Uterus (tissue), 2 donors: ENCODE measurements at regions not wholly inside any gene's neighbourhood (a gene's known extent, or its start where the extent isn't known, plus 50 kb on each side); places are given as distances from the start of the nearest gene placed in this dataset.

Experiments used
- POLR2A ChIP-seq, 2 donors: fragments of 450-650 bp; IDR thresholded peaks; one replicate each; pipeline ENCODE4 v1.6.1; 2016; ENCODE audit warnings: antibody characterized with exemption in 2 of 2, mild to moderate bottlenecking in 1 of 2, moderate library complexity in 1 of 2
- TF ChIP-seq, protein P1 (sequence below), 4 experiments: fragments of 200-600 bp in 2 of 4; fragments of 450-650 bp in 2 of 4; sonication (generic) in 2 of 4; IDR thresholded peaks; one replicate each; pipeline ENCODE4 v1.5.1; 2016 to 2019; ENCODE audit warnings: antibody characterized with exemption in 4 of 4, mild to moderate bottlenecking in 2 of 4, moderate library complexity in 1 of 4

DNA sequence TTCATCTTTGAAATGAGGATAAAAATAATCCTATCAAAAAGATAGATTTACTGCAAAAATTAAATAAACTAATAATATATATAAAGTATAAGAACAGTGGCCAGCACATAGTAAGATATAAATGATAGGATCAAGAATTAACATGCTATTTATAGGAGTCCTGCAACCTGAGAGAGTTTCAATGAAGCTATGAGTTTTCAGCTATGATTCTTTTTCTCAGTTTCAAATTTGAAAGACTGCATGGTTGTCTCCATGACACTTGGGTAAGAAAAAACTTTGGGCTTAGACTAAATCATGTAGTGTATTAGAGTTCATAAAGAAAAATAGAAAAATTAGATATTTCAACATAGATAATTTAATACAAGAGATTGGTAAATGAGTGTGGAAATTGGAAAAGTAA is 817.8 kb upstream of the KIF2B start:
- TF ChIP-seq, protein P1, sequence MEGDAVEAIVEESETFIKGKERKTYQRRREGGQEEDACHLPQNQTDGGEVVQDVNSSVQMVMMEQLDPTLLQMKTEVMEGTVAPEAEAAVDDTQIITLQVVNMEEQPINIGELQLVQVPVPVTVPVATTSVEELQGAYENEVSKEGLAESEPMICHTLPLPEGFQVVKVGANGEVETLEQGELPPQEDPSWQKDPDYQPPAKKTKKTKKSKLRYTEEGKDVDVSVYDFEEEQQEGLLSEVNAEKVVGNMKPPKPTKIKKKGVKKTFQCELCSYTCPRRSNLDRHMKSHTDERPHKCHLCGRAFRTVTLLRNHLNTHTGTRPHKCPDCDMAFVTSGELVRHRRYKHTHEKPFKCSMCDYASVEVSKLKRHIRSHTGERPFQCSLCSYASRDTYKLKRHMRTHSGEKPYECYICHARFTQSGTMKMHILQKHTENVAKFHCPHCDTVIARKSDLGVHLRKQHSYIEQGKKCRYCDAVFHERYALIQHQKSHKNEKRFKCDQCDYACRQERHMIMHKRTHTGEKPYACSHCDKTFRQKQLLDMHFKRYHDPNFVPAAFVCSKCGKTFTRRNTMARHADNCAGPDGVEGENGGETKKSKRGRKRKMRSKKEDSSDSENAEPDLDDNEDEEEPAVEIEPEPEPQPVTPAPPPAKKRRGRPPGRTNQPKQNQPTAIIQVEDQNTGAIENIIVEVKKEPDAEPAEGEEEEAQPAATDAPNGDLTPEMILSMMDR (IDR thresholded peaks at IDR 0.05) = no peak
- TF ChIP-seq POLR2A (IDR thresholded peaks at IDR 0.05) = no peak
